Muscle layer of duodenum (tissue), 2 donors: ENCODE measurements at regions not wholly inside any gene's neighbourhood (a gene's known extent, or its start where the extent isn't known, plus 50 kb on each side); places are given as distances from the start of the nearest gene placed in this dataset.

Experiments used
- H3K27ac ChIP-seq: one replicate; pipeline ENCODE4 v1.7.0; 2013; ENCODE audit warnings: mild to moderate bottlenecking, low read length
- H3K27me3 ChIP-seq: one replicate; pipeline ENCODE4 v1.7.0; 2013; ENCODE audit warnings: low read depth, mild to moderate bottlenecking, control low read depth, low read length
- H3K36me3 ChIP-seq, 2 donors: one replicate each; pipeline ENCODE4 v1.7.0; 2013; ENCODE audit warnings: low read length in 2 of 2, control low read depth in 1 of 2, mild to moderate bottlenecking in 1 of 2; ENCODE audit not compliant: insufficient read depth in 2 of 2, control insufficient read depth in 1 of 2
- H3K4me1 ChIP-seq, 2 donors: one replicate each; pipeline ENCODE4 v1.7.0; 2013; ENCODE audit warnings: low read length in 2 of 2, mild to moderate bottlenecking in 2 of 2, control low read depth in 1 of 2, moderate library complexity in 1 of 2; ENCODE audit not compliant: insufficient read depth in 2 of 2, control insufficient read depth in 1 of 2
- H3K4me3 ChIP-seq, 2 donors: one replicate each; pipeline ENCODE4 v1.7.0; 2013; ENCODE audit warnings: low read length in 2 of 2, low read depth in 1 of 2, mild to moderate bottlenecking in 1 of 2
- H3K9me3 ChIP-seq, 2 donors: one replicate each; pipeline ENCODE4 v1.7.0; 2013; ENCODE audit warnings: low read length in 2 of 2, control low read depth in 1 of 2, mild to moderate bottlenecking in 1 of 2; ENCODE audit not compliant: control insufficient read depth in 1 of 2
- donor health status: healthy.

GRCh38 chr5:88613051-88613450 is 269.9 kb downstream of the MEF2C start:
- Histone ChIP-seq H3K4me1 (no peaks in the 10 kb centered on the region), H3K9me3 (peaks cover 0 to 2% of the 10 kb centered on the region in 2 donors), H3K4me3 (no peak overlapping the region), H3K27ac (no peak overlapping the region), H3K27me3 (no peaks in the 10 kb centered on the region), H3K36me3 (no peaks in the 10 kb centered on the region)

GRCh38 chr5:88610586-88610985 is 272.4 kb downstream of the MEF2C start:
- no peaks in the 10 kb centered on the region for H3K9me3 ChIP-seq
- no peak overlapping the region for H3K4me3 ChIP-seq
- no peaks in the 10 kb centered on the region for H3K27me3 ChIP-seq
- no peak overlapping the region for H3K27ac ChIP-seq
- no peaks in the 10 kb centered on the region for H3K36me3 ChIP-seq
- no peaks in the 10 kb centered on the region for H3K4me1 ChIP-seq

- Histone ChIP-seq H3K27ac (no peak overlapping the region), H3K4me3 (no peak overlapping the region), H3K27me3 (no peaks in the 10 kb centered on the region), H3K4me1 (no peaks in the 10 kb centered on the region), H3K9me3 (no peaks in the 10 kb centered on the region), H3K36me3 (no peaks in the 10 kb centered on the region)
Measured at GRCh38 chr5:88607492-88607891, 275.5 kb downstream of the MEF2C start.

DNA sequence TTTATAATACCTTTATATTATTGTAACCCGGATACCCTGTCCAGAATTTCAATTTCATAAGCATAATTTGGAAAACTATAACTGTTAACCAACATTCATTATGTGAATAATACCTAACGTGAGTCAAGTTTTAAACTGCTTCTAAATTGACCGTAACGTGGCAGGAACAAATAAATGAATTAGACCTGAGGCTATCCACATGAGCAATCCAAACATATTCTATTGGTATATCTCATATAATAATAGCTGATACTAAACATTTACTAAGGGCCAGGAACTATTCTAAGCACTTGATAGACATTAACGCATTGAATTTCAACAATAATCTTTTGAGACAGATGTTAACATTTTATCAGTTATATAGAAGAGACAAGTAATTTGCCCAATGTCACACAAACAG is 276.4 kb downstream of the MEF2C start:
- Histone ChIP-seq H3K36me3 (no peaks in the 10 kb centered on the region), H3K9me3 (no peaks in the 10 kb centered on the region), H3K27me3 (no peaks in the 10 kb centered on the region), H3K4me1 (no peaks in the 10 kb centered on the region), H3K4me3 (no peak overlapping the region), H3K27ac (no peak overlapping the region)

DNA sequence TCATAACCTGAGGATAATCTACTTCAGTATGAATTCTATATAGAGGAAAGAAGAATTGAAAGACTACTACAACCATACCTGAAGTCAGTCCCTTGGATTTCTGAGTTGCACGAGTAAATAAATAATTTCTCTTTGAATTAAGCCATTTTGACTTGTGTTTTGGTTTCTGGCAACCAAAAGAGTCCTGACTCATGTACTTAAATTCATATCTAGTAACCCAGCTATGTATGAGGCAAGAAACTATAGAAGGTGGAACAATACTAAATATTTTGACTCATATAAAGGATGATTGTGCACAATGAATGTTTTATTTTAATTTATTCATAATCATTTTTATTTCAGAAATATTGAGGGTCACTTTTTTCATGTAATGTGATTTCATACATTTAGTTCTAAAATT is 276.8 kb downstream of the MEF2C start:
- no peaks in the 10 kb centered on the region for H3K4me1 ChIP-seq
- no peaks in the 10 kb centered on the region for H3K27me3 ChIP-seq

DNA sequence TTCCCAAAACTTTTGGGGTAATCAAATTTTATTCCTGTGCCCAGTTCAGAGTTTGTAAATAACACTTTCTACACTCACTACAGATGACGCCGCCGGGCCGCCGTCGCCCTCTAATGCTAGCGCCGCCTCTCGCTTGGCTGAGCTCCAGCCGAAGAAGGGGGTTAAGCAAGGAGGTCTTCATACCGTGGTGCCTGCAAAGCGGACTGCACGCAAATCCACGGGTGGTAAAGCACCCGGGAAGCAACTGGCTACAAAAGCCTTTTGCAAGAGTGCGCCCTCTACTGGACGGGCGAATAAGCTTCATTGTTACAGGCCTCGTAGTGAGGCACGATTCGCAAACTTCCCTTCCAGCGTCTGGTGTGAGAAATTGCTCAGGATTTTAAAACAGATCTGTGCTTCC is 280.4 kb downstream of the MEF2C start:
- Histone ChIP-seq H3K9me3 (no peaks in the 10 kb centered on the region), H3K27me3 (no peaks in the 10 kb centered on the region), H3K36me3 (no peaks in the 10 kb centered on the region), H3K27ac (no peak overlapping the region), H3K4me3 (no peak overlapping the region), H3K4me1 (no peaks in the 10 kb centered on the region)

More for the DNA sequence above, 276.8 kb downstream of the MEF2C start:
- H3K36me3 ChIP-seq = no peaks in the 10 kb centered on the region
- no peak overlapping the region for H3K27ac ChIP-seq
- no peak overlapping the region for H3K4me3 ChIP-seq
- H3K9me3 ChIP-seq = no peaks in the 10 kb centered on the region

DNA sequence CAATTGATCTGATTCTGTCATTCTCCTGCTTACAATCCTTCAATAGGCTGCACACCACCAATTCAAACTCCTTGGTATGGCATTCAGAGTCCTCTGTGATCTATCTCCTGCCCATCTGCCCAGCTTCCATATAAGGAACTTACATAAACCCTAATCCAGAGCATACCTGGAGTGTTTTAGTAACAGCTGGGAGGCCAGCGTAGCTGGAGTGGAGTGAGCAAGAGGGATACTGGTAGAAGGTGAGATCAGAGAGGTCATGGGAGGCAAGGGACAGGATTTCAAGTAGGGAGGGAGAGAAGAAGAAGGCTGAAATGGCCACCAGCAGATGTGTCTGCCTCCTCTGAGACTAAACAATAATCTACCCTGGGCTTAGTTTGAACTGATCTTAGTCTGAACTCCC is 288.5 kb downstream of the MEF2C start:
- H3K27ac ChIP-seq = no peak overlapping the region
- H3K9me3 ChIP-seq = no peaks in the 10 kb centered on the region
- no peak overlapping the region for H3K4me3 ChIP-seq
- H3K4me1 ChIP-seq = no peaks in the 10 kb centered on the region
- H3K27me3 ChIP-seq = no peaks in the 10 kb centered on the region
- H3K36me3 ChIP-seq = no peaks in the 10 kb centered on the region

GRCh38 chr5:88588609-88589008 is 294.4 kb downstream of the MEF2C start:
- Histone ChIP-seq H3K36me3 (no peaks in the 10 kb centered on the region), H3K4me3 (no peak overlapping the region), H3K9me3 (peaks cover 0 to 3% of the 10 kb centered on the region in 2 donors), H3K4me1 (no peaks in the 10 kb centered on the region), H3K27me3 (no peaks in the 10 kb centered on the region), H3K27ac (no peak overlapping the region)

DNA sequence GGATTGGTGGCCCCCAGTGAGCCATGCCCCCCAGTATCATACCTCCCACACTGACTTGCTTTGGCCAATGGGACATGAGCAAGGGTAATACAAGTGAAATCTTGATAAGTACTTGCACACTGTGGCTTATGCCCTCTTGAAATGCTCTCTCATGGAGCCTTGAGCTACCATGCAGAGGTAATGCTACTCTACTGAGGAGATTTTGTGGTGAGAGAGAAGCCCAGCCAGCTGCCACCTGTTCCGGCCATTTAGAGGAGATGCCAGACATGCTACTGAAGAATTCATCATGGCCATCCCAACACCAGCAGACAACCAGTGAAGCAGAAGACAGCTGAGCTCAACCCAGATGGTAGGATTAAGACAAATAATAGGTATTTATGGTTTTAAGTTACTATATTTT is 299.5 kb downstream of the MEF2C start:
- no peak overlapping the region for H3K4me3 ChIP-seq
- no peak overlapping the region for H3K27ac ChIP-seq
- no peaks in the 10 kb centered on the region for H3K4me1 ChIP-seq
- H3K27me3 ChIP-seq = no peaks in the 10 kb centered on the region
- H3K36me3 ChIP-seq = no peaks in the 10 kb centered on the region
- peaks cover 0 to under 1% of the 10 kb centered on the region in 2 donors for H3K9me3 ChIP-seq

GRCh38 chr5:88558366-88558765 is 289.7 kb upstream of the TMEM161B start:
- Histone ChIP-seq H3K4me1 (no peaks in the 10 kb centered on the region), H3K27ac (no peak overlapping the region), H3K9me3 (no peaks in the 10 kb centered on the region), H3K36me3 (no peaks in the 10 kb centered on the region), H3K27me3 (no peaks in the 10 kb centered on the region), H3K4me3 (no peak overlapping the region)

DNA sequence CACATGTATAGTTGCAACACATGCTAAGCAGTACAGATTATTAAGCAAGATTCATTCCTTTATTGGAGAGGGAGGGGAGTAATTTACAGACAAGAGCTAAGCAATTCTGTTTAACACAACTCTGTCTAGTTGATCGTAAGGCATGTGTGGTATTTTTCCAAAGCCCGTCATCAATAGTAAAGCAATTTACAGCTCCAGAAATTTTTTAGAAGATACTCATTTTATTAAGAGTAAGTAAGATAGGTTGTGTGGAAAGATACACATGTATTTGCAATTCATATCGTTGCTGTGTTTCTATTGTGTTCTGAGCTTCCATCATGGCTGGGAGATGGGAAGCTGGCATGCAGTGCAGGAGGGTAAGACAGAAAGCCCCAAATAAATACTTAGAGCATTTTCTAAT is 289.2 kb upstream of the TMEM161B start:
- H3K4me1 ChIP-seq = no peaks in the 10 kb centered on the region
- no peaks in the 10 kb centered on the region for H3K27me3 ChIP-seq
- H3K36me3 ChIP-seq = no peaks in the 10 kb centered on the region
- H3K27ac ChIP-seq = no peak overlapping the region
- no peaks in the 10 kb centered on the region for H3K9me3 ChIP-seq
- no peak overlapping the region for H3K4me3 ChIP-seq

DNA sequence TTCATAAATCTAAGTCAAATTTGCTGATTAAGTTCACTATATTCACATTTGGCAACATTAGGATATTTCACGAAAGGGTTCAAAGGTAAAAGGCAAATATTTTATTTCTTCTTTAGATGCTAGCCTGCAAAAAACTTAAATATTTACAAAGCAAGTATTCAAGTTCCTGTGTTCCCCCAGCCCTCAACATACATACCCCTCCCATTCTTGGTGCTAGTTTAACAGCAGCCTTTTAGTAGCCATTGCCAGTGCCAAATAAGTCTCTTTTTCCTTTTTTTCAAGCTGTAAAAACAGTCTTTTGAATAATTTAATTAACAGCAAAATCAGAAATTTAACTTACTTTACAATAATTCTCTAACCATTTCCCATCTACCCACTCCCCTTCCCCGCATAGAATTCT is 288.5 kb upstream of the TMEM161B start:
- H3K27me3 ChIP-seq = no peaks in the 10 kb centered on the region

More for the DNA sequence above, 288.5 kb upstream of the TMEM161B start:
- Histone ChIP-seq H3K4me3 (no peak overlapping the region), H3K36me3 (no peaks in the 10 kb centered on the region), H3K27ac (no peak overlapping the region), H3K9me3 (no peaks in the 10 kb centered on the region), H3K4me1 (no peaks in the 10 kb centered on the region)
